ENCODE measurements at regions not wholly inside any gene's neighbourhood (a gene's known extent, or its start where the extent isn't known, plus 50 kb on each side); places are given as distances from the start of the nearest gene placed in this dataset.

DNA sequence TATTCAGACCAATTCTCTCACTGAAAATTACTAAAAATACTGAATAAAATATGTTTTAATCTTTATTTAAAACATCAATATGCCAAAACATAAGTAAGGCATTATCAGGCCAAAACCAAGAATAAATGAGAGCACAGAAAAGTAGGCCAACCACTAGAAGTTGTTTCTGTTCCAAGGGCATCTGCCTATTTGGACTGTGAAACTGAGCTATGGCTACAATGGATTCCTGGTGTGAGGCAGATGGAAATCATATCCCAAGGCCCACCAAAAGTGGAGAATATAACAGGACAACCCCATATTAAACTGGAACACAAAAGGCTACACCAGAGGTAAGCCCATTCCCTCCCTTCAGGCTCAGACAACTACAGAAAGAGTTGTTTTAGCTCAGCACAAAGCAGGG lies 302.8 kb upstream of the IL12A start:
- TF ChIP-seq, protein P1, sequence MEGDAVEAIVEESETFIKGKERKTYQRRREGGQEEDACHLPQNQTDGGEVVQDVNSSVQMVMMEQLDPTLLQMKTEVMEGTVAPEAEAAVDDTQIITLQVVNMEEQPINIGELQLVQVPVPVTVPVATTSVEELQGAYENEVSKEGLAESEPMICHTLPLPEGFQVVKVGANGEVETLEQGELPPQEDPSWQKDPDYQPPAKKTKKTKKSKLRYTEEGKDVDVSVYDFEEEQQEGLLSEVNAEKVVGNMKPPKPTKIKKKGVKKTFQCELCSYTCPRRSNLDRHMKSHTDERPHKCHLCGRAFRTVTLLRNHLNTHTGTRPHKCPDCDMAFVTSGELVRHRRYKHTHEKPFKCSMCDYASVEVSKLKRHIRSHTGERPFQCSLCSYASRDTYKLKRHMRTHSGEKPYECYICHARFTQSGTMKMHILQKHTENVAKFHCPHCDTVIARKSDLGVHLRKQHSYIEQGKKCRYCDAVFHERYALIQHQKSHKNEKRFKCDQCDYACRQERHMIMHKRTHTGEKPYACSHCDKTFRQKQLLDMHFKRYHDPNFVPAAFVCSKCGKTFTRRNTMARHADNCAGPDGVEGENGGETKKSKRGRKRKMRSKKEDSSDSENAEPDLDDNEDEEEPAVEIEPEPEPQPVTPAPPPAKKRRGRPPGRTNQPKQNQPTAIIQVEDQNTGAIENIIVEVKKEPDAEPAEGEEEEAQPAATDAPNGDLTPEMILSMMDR (IDR thresholded peaks at IDR 0.05), result no peak

DNA sequence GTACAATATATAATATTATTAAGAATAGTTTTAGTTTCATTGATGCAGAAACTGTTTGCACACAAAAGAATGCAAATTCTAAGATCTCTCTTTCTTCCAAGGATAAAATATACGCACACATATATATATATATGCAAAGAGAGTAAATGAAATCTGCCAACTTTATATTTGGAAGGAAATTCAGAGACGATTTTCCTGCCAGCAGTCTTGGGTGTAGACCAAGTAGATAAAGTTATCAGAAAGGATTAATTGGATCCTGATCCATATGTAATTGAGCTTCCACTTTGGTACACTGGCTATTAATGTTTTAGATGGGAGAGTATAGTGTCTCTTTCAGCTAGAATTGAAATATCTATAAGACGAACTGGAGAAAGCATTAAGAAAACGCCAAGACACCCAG lies 295.4 kb upstream of the IL12A start:
- TF ChIP-seq, protein P1 (IDR thresholded peaks at IDR 0.05), result no peak
- H3K27ac ChIP-seq, result no peak overlapping the region
- no peak for DNase-seq (ENCODE audit: low spot score)
- no peak overlapping the region for H3K4me3 ChIP-seq

More for the DNA sequence above, 302.8 kb upstream of the IL12A start:
- Histone ChIP-seq H3K27ac (no peak overlapping the region), H3K4me3 (no peak overlapping the region)
- DNase-seq (ENCODE audit: low spot score), result no peak

DNA sequence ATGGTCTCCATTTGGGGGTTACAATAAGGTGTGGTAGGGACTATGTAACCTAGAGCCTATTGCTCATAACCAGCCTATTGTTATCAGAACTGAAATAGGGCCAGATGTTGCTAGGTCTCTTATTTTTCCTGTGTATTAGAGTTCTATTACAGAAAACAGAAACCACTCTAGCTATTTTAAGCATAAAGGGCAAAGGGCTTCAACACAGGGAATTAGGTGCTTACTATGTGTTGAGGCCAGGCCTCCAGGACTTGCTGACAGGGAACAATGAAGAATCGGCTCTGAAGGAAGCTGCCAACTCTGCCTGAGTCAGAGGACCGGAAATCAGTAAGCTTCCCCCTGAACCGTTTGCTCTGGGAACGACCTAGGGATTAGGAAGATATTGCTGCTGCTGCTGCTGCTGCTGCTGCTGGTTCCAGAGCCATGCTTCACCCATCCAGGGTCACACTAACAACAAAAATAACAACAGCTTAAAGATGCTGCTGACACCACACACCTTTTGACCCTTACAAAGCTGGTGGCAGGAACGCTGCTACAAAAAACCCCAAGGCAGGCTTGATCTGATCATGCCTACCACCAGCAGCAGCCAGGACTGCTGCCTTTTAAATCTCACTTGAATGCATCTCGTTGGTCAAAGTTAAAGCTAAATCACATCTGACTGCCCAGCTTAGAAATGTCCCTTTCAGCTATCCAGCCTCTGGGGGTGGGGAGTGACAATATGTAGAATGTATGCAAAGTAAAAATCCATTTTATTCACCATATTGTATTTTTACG lies 276.9 kb upstream of the IL12A start:
- Histone ChIP-seq H3K27ac (peak overlapping the region in 1 of 2 donors; percentile 6), H3K4me3 (no peak overlapping the region)
- no peak for DNase-seq (ENCODE audit: low spot score)
- TF ChIP-seq, protein P1 (IDR thresholded peaks at IDR 0.05), result no peak

DNA sequence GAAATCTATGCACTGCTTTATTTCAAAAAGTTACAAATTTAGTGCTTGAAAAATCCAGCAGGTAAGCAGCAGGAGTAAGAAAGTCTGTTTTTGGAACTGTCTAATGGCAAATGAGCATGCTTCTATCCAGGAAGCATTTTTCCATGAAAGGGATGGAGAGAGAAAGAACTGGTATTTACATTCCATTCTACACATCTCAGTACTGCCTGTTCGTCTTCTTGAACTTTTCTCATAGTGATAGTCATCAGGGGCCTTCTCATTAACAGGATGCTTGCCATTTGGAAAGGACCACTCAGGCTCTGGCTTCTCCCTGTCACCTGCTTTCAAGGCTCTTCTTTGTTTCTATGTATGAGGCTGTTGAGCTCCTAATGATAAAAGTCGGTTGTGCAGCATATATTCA lies 267.3 kb upstream of the IL12A start:
- no peak for DNase-seq (ENCODE audit: low spot score)
- no peak overlapping the region for H3K4me3 ChIP-seq
- TF ChIP-seq, protein P1 (IDR thresholded peaks at IDR 0.05), result no peak
- H3K27ac ChIP-seq, result no peak overlapping the region

DNA sequence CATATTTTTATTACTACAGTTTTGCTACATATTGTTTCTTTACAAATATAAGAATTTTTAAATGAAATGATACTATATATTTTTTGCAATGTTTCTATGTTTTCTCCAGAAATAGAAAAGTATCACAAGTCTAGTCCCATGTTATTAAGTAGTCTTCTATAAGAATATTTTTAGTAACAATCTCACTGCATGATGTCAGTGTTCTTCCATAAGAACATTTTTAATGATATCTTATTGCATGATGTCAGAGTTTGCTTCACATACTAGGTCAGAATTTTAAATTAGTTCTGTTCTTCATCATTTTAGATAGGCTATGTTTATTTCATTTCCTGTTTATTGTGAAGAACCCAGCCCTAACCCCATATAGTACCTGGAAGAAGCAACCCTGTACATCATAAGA lies 265.3 kb upstream of the IL12A start:
- DNase-seq (ENCODE audit: low spot score), result no peak
- Histone ChIP-seq H3K27ac (no peak overlapping the region), H3K4me3 (no peak overlapping the region)
- TF ChIP-seq, protein P1 (IDR thresholded peaks at IDR 0.05), result no peak

DNA sequence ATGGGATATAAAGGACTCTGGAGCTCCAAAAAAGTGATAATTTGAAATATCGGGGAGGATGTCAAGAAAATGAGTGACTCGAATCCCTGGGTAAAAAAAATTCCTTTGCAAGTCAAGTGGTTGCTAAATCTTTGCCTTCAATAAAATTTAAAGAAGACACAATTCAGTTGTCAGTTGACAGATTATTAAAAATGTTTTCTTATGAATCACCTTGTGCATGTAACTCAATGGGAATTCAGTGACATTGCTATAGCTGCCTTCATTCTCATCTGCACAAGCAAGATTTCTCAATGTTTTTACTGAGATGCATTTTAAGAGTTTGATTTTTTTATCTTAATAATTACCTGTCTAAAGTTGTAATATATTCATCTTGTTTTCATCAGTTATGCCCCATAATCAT lies 264.0 kb upstream of the IL12A start:
- Histone ChIP-seq H3K27ac (no peak overlapping the region), H3K4me3 (no peak overlapping the region)
- no peak for DNase-seq (ENCODE audit: low spot score)
- TF ChIP-seq, protein P1 (IDR thresholded peaks at IDR 0.05), result no peak

All from coronary artery (tissue), 2 donors.